Stimulated activated CD8-positive, alpha-beta memory T cell treated with anti-CD3 and anti-CD28 coated beads, Interleukin-12 subunit alpha, Interleukin-12 subunit beta, amount 100 ng/mL, for 4 hours (primary cell): ENCODE measurements at regions not wholly inside any gene's neighbourhood (a gene's known extent, or its start where the extent isn't known, plus 50 kb on each side); places are given as distances from the start of the nearest gene placed in this dataset.
"Not testable (repeated sequence)": the region's sequence is repeated elsewhere in the genome, so short reads cannot be mapped to it uniquely, and the experiment has no call there.

ENCODE experiments used
- DNase-seq: peaks from one replicate; pipeline ENCODE4 v3.0.0-alpha.2; 2020; ENCODE audit warnings: low read depth

GRCh38 chr20:26216025-26216424 is 519.4 kb upstream of the ZNF337 start:
- DNase-seq = no peak

DNA sequence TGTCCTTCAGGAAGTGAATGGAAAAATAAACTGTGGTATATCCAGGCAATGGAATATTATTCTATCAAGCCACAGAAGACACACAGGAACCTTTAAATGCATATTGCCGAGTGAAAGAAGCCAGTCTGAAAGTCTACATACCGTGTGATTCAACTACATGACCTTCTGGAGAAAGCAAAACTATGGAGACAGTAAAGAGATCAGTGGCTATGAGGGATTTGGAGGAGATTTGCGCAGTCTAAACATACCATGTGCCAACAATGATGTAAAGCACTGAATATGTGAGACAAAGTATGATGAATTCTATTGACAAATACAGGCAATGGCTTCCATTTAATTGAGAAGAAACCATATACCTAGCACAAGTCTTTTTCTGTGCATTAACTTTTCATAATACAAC is 518.3 kb upstream of the ZNF337 start:
- DNase-seq = no peak

DNA sequence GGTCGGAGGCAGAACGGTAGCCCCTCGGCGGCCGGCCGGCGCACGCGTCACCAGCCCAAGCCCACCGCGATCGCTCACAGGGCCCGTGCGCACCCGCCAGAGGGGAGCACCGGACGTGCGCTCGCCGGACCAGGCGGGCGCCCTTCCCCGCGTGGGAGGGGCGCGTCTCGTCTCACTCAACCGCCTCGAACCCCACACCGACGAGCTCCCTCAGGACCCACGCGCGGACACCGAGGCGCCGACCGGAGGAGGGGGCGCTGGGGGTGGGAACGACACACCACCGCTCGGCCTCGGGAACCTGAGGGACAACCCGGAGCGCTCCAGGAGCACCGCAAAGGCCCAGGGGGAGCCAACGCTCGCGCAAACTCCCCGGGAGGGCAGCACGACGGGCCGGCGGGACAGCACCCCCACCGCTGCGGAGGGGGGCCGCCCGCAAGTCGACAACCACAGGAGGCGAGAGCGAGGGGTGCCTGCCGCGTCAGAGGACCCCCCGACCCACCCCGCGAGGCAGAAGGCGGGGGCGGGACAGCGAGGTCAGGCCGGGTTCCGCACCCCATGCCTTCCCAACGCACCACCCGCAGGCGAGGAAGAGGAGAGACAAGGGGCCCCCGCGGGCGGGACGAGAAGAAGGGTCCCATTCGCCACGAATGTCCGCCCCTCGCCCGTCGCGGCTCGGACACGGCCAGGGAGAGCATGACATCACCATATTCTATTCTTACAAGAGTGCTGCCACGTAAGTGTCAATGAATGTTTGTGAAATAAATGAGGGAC is 512.7 kb upstream of the ZNF337 start:
- DNase-seq = peak; percentile 0

DNA sequence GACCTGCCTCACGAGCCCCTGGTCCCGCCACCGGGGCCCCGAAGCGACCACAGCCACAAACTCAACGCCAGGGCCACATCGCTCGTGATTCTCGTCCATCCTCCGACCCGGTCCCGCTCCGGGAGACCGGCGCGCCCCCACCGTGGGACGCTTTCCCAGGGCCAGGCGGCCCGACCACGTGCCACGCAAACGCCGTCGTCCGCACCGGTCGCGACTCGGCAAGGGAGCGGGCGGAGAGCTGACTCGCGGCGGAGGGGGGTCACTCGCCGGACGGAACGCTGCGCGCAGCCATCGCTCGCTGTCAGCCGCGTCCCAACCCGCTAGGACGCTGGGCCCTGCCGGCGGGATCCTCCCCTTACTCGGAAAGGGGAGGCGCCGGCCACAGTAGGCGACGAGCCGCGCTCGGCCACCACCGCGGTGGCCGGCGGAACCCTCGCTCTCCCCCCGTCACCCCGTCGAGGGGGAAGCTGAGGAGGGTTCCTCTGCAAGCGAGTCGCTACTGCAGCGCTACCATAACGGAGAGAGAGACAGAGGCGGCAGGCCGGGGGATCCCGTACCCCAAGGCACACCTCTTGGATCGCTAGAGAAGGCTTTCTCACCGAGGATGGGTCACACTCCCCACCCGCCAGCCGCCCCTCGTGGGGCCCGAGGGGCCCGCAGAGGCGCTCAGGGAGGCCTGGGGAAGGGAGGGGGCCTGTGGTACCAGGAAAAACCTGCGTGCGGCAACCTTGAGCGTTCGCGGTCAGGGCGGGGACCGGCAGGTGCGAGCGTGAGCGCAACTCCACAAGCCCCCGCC is 511.8 kb upstream of the ZNF337 start:
- peak; percentile 3 for DNase-seq

- not testable (repeated sequence) for DNase-seq
Observed at GRCh38 chr20:26207967-26208295, 511.3 kb upstream of the ZNF337 start.

DNA sequence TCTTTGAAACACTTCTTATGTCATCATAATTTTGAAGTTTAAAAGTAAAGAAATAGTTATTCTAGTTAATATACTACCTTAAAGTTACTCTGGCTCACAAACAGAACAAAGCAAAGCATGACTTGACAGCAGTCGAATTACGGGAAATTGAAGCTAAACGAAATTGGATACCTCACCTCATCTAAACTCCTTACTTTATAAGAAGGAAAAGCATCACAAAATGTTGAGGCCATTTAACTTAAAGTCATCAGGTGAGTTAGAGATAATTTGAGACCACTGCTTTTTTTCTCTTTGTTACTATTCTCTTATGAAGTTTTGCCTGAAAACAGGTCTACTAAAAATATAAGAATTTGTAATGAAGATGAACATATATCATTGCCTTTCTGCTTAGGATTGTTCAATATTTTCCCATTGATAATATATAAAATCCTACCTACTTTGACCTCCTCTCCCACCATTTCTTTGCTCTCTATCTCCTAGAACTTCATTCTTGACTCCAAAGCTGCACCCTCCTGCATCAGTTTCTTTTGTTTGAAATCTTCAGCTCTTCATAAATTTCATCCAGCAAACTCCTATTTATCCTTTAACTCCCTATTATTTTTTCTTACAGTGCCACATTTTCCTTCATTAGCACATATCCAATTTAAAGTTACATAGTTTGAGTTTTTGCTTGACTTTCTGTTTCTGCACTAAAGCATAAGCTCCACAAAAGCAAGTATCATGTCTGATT is 510.7 kb upstream of the ZNF337 start:
- no peak for DNase-seq

- DNase-seq = no peak
Observed at GRCh38 chr20:26205350-26205749, 508.7 kb upstream of the ZNF337 start.

GRCh38 chr20:26201026-26201425 is 504.4 kb upstream of the ZNF337 start:
- not testable (repeated sequence) for DNase-seq

- DNase-seq = not testable (repeated sequence)
Observed at GRCh38 chr20:26187329-26187728, 490.7 kb upstream of the ZNF337 start.

DNA sequence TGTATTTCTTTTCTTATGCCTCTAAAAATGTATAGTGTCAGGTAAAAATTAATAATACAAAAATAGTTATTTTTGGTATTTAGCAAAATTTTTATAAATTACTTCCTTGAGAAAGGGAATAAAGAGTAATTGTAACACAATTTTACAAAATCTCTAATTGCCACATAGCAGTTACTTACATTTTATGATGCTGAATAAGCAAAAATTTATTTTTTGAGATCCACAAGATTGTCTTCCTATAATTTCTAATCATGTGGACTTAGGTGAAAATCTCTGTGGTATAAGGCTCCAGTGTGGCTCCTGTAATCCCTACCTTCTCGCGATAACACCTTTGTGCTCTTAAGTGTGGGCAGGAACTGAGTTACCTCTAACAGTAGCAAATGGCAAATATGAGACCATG is 487.1 kb upstream of the ZNF337 start:
- DNase-seq = not testable (repeated sequence)

DNA sequence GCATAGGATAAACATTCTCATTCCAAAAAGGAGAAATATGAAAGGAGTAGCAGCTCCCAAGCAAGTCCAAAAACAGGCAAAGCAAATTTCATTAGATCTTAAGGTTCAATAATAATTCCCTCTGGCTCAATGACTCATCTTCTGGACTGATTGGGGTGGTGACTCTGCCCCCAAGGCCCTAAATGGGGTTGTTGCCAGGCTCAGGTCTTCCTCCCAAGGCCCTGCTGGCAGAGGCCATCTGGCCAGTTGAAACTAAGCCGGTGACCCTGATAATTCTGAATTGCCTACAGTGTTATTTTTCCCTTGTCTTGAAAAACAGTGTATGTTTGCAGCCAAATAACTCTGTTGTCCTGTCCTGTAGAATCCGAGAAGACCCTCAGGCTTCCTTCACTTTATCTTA is 484.7 kb upstream of the ZNF337 start:
- not testable (repeated sequence) for DNase-seq

GRCh38 chr20:26171875-26172274 is 475.2 kb upstream of the ZNF337 start:
- DNase-seq = not testable (repeated sequence)

DNA sequence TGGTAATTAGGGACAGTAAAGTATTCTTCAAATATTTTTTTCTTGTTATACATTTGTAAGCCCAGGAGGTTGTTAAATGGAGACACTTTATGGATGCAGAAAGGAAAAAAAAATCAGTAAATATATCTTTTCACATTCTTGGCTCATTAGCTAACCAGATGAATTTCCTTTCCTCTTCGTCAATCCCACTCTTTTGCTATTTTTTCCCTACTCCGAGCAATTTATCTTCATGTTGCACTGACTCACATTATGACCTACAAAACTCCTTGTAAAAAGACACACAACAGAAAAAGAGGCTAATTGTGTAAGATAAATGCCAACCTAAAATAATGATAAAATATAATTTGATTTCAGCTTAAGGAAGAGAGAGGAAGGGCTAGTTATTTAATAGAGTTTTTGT is 472.9 kb upstream of the ZNF337 start:
- DNase-seq = no peak

- DNase-seq = no peak
Observed at GRCh38 chr20:26167499-26167898, 470.8 kb upstream of the ZNF337 start.

- DNase-seq = no peak
Observed at GRCh38 chr20:26163890-26164289, 467.2 kb upstream of the ZNF337 start.

- not testable (repeated sequence) for DNase-seq
Observed at GRCh38 chr20:26163151-26163550, 466.5 kb upstream of the ZNF337 start.

DNA sequence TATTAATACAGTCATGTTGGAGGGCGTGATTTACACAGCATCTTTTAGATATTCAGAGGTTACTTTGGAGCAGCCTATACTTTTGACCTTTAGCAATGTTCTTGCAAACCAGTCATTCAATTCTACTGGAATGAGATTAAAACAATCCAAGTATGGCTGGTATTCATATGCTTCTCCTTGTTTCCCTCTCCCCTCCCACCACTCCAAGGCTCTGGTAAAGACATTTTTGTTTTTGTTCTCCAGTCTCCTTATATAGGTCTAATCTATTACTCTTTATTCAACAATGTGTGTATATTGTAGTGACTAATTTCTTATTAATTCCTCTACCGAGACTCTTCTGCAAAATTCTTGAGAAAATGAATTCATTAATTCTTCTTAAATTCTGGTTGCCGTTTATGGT is 465.1 kb upstream of the ZNF337 start:
- DNase-seq = not testable (repeated sequence)

DNA sequence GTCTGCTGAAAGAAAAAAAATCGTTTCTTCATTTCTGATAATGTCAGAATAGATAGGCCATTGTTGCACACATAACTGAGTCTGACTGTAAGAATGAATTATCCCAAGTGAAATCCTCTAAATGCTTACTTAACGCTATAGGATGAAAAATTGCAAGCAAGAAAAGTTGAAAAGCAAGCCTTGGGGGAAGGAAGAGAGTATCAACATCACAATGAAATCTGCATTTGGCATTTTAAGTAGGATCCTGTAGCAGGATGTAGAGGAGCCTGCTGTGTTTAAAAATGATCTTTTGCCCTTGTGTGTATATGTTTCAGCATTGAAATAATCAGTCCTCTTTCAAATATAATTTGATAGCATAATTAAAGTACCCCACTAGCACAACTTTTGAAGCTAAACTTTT is 464.3 kb upstream of the ZNF337 start:
- not testable (repeated sequence) for DNase-seq

GRCh38 chr20:26154224-26154623 is 457.6 kb upstream of the ZNF337 start:
- no peak for DNase-seq

DNA sequence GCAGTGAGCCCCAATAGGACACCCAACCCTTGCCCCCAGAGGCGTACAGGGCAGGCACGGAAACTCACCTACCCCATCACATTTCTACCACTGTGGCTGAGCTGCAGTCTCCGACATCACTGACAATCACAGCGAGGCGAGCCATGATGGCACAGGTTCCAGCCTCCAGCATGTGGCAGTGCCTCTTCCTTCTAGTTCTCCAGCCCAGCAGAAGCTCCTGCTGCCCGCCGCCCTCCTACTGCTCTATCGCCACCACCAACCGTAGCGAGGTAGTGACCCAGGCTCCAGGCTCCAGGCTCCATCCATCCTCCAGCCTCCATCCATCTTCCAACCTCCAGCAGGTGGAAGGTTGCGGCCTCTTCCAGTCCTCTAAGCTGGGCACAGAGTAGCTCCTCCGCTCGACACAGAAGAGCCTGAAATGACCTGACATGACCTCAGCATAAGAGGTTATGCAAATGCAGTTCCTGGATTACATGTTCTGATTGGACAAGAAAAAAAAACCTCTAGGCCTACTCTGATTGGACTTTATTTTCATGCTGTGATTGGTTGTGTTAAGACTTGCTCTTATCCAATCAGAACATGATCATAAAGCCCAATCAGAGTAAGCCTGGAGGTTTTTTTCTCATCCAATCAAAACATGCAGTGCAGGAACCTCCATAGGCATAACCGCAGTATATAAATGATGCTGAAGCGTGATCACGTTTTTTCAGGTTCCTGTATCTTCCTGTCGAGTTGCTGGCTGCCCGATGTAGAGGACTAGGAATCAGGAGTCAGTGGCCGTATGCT is 438.9 kb upstream of the ZNF337 start:
- no peak for DNase-seq

- DNase-seq = no peak
Observed at GRCh38 chr20:26134606-26135005, 438.0 kb upstream of the ZNF337 start.

DNA sequence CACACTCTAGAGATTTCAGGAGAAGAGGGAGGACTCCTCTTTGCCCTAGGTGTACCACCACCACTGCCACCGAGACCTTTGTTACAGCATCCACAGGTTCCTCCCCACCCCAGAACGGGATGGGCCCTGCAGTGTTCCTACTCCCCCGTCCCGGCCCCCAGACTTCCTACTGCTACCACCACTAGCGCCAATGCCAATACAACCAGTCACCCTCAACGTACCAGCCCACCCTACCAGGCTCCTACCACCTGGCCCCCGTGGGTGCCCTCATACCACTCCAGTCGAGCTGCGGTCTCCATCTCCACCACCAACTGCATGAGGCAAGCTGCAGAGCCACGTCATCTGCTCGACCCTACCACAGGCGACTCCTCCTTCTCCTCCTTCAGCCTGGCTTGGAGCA is 437.1 kb upstream of the ZNF337 start:
- DNase-seq = not testable (repeated sequence)
